HUES6 (cell line): ENCODE measurements at regions not wholly inside any gene's neighbourhood (a gene's known extent, or its start where the extent isn't known, plus 50 kb on each side); places are given as distances from the start of the nearest gene placed in this dataset.

ENCODE experiments used
- H3K27ac ChIP-seq: 2 replicates; pipeline ENCODE4 v1.7.0; 2013; ENCODE audit warnings: low read depth, mild to moderate bottlenecking, low read length, inconsistent platforms
- H3K27me3 ChIP-seq: 2 replicates; pipeline ENCODE4 v1.6.1; 2013; ENCODE audit warnings: low read length; ENCODE audit not compliant: control insufficient read depth, insufficient read depth
- H3K36me3 ChIP-seq: 2 replicates; pipeline ENCODE4 v1.6.1; 2013; ENCODE audit warnings: low read length; ENCODE audit not compliant: control insufficient read depth, insufficient read depth
- H3K4me1 ChIP-seq: 2 replicates; pipeline ENCODE4 v1.6.1; 2013; ENCODE audit warnings: low read length; ENCODE audit not compliant: control insufficient read depth, insufficient read depth
- H3K4me3 ChIP-seq: 2 replicates; pipeline ENCODE4 v1.5.1; 2013; ENCODE audit warnings: low read depth, low read length
- H3K9ac ChIP-seq: one replicate; pipeline ENCODE4 v1.6.1; 2013; ENCODE audit warnings: mild to moderate bottlenecking, low read length
- H3K9me3 ChIP-seq: 2 replicates; pipeline ENCODE4 v1.6.1; 2013; ENCODE audit warnings: low read depth, low read length; ENCODE audit not compliant: control insufficient read depth, insufficient read depth

GRCh38 chr10:123583639-123584418 is 82.3 kb upstream of the GPR26 start:
- Histone ChIP-seq H3K4me1 (peaks cover 16% of the 10 kb centered on the region), H3K27me3 (peaks cover 24% of the 10 kb centered on the region), H3K9ac (no peak overlapping the region), H3K36me3 (no peaks in the 10 kb centered on the region), H3K4me3 (no peak overlapping the region), H3K27ac (no peak overlapping the region), H3K9me3 (no peaks in the 10 kb centered on the region)

DNA sequence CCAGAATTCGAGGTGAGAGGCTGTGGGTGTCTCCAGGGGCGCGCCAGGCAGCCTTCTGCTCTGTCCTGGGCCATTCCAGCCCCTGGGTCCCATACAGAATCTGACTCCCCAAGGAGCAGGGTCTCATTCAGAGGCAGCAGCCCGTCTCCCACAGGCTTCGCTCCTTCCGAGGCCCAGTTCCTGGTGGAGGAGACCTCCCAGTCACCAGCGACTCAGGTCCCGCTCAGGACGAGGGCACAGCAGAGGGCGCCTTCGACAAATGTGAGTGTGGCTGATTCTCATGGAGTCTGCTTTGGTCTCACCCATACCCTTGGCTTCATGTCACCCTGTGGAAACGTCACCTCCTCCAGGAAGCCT is 81.8 kb upstream of the GPR26 start:
- Histone ChIP-seq H3K27ac (no peak overlapping the region), H3K36me3 (no peaks in the 10 kb centered on the region), H3K4me3 (no peak overlapping the region), H3K9ac (no peak overlapping the region), H3K27me3 (peaks cover 24% of the 10 kb centered on the region), H3K9me3 (no peaks in the 10 kb centered on the region), H3K4me1 (peaks cover 16% of the 10 kb centered on the region)

- Histone ChIP-seq H3K27ac (no peak overlapping the region), H3K9ac (no peak overlapping the region), H3K4me1 (peaks cover 16% of the 10 kb centered on the region), H3K36me3 (no peaks in the 10 kb centered on the region), H3K9me3 (no peaks in the 10 kb centered on the region), H3K27me3 (peaks cover 11% of the 10 kb centered on the region), H3K4me3 (no peak overlapping the region)
Observed at GRCh38 chr10:123585477-123586445, 80.4 kb upstream of the GPR26 start.

- H3K4me3 ChIP-seq, result no peak overlapping the region
- no peaks in the 10 kb centered on the region for H3K36me3 ChIP-seq
- H3K27ac ChIP-seq, result no peak overlapping the region
Observed at GRCh38 chr10:123587110-123587509, 79.0 kb upstream of the GPR26 start.

DNA sequence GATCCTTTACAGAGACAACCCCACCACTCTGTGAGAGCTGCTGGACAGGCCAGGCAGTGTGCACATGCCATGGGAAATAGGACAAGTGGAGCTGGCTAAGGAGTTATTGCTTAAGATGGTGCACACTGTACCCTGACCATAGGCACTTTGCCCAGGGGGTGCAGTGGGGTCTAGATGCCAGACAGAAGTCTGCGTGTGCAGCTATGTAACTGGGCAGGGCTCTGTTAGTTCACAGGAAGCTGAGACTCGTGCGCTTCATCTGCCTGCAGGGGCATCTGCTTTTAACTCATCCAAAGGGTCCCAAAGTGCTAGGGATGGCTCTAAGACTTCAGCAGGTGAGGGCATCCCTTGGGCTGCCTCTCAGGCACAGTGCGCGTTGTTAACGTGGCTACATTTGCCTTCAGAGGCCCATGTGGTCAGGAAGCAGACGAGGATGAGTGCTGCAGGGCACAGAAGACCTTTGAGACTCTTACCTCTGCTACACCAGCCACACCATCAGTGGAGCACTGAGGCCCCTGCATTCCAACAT is 77.7 kb upstream of the GPR26 start:
- H3K27ac ChIP-seq, result no peak overlapping the region
- peaks cover 16% of the 10 kb centered on the region for H3K4me1 ChIP-seq
- peaks cover 1% of the 10 kb centered on the region for H3K27me3 ChIP-seq
- no peak overlapping the region for H3K4me3 ChIP-seq
- H3K9me3 ChIP-seq, result no peaks in the 10 kb centered on the region
- H3K36me3 ChIP-seq, result no peaks in the 10 kb centered on the region
- H3K9ac ChIP-seq, result no peak overlapping the region

More at GRCh38 chr10:123587110-123587509, 79.0 kb upstream of the GPR26 start:
- no peaks in the 10 kb centered on the region for H3K9me3 ChIP-seq
- peaks cover 11% of the 10 kb centered on the region for H3K27me3 ChIP-seq
- H3K9ac ChIP-seq, result no peak overlapping the region
- H3K4me1 ChIP-seq, result peaks cover 16% of the 10 kb centered on the region

DNA sequence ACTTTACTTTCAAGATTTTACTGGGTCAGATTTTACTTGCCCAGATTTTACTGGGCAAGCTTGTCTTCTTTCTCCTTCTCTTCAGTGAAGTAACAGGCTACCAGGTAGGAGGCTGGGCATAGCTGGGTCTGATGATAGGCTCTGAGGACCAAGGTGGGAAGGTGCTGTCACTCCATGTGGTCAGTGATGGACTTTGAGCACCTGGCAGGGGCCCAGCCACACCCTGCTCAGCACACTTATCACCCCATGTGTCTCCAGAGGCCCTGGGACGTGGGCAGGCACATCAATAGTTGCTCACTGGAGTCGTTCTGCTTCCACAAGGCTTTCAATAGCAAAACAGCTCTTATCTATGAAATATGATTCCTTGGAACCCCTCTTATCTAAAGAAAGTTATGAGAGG is 70.5 kb upstream of the GPR26 start:
- Histone ChIP-seq H3K4me1 (no peaks in the 10 kb centered on the region), H3K4me3 (no peak overlapping the region), H3K27ac (no peak overlapping the region), H3K9ac (no peak overlapping the region), H3K36me3 (no peaks in the 10 kb centered on the region), H3K27me3 (no peaks in the 10 kb centered on the region), H3K9me3 (0 out of 2 replicates have a peak, but pooled peaks cover under 1% of the 10 kb centered on the region)

DNA sequence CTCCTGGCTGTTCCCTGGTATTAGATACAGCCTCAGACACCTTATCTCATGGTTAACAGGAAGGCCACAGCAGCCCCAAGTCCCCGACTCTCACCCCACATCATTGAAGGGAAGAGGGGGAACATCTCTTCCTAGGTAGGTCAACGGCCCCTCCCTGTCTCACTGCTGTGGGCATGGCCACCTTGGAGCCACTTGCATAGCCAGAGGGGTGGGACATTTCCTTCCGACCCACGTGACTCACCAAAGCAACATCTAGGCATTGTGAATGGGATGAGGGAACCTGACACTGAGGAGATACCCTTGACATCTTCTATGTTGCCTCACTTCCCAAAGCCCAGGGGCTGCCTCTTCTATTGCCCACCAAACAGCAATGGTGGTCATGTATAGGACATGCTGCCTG is 68.5 kb upstream of the GPR26 start:
- Histone ChIP-seq H3K9me3 (0 out of 2 replicates have a peak, but pooled peaks cover 6% of the 10 kb centered on the region), H3K27me3 (no peaks in the 10 kb centered on the region), H3K27ac (no peak overlapping the region), H3K36me3 (no peaks in the 10 kb centered on the region), H3K9ac (no peak overlapping the region), H3K4me3 (no peak overlapping the region), H3K4me1 (no peaks in the 10 kb centered on the region)

DNA sequence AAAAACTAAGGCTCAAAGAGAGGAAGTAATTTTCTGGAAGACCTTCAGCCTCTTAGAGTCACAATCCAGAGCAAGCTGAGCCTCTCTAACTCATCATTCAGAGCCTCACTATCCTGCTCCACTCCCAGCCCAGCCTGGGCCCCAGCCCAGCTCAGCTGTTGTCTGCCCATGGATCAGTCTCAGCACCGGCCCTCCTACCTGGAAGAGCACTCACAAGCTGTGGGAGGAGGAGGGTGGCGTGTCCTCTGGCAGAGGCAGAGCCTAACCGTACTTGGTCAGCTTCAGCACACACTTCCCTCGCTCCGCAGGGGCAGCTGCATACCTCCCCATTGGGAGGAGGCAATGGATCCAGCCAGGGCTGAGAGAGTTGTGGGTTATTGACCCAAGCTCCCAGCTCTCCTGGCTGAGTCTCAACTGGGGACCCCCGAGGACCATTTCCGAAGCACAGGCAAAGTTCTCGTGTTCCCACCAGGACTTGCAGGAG is 66.7 kb upstream of the GPR26 start:
- Histone ChIP-seq H3K36me3 (no peaks in the 10 kb centered on the region), H3K4me1 (no peaks in the 10 kb centered on the region), H3K9ac (no peak overlapping the region), H3K27ac (no peak overlapping the region), H3K27me3 (no peaks in the 10 kb centered on the region), H3K4me3 (no peak overlapping the region), H3K9me3 (0 out of 2 replicates have a peak, but pooled peaks cover 6% of the 10 kb centered on the region)

GRCh38 chr10:123600177-123600576 is 66.0 kb upstream of the GPR26 start:
- H3K4me1 ChIP-seq, result peaks cover under 1% of the 10 kb centered on the region; the same call in 1 of the 2 replicates
- H3K27me3 ChIP-seq, result no peaks in the 10 kb centered on the region
- H3K36me3 ChIP-seq, result no peaks in the 10 kb centered on the region
- H3K9me3 ChIP-seq, result 0 out of 2 replicates have a peak, but pooled peaks cover 6% of the 10 kb centered on the region
- H3K4me3 ChIP-seq, result no peak overlapping the region
- H3K9ac ChIP-seq, result no peak overlapping the region
- no peak overlapping the region for H3K27ac ChIP-seq

- Histone ChIP-seq H3K4me3 (no peak overlapping the region), H3K4me1 (peaks cover 26% of the 10 kb centered on the region), H3K9me3 (0 out of 2 replicates have a peak, but pooled peaks cover 6% of the 10 kb centered on the region), H3K27ac (no peak overlapping the region), H3K36me3 (no peaks in the 10 kb centered on the region), H3K9ac (no peak overlapping the region), H3K27me3 (no peaks in the 10 kb centered on the region)
Observed at GRCh38 chr10:123603130-123603529, 63.0 kb upstream of the GPR26 start.
